DMS79 (cell line): ENCODE measurements at regions not wholly inside any gene's neighbourhood (a gene's known extent, or its start where the extent isn't known, plus 50 kb on each side); places are given as distances from the start of the nearest gene placed in this dataset.

ENCODE experiments used
- DNase-seq: peaks from one replicate; lab custom pipeline; 2025; lab: John Stamatoyannopoulos, UW

DNA sequence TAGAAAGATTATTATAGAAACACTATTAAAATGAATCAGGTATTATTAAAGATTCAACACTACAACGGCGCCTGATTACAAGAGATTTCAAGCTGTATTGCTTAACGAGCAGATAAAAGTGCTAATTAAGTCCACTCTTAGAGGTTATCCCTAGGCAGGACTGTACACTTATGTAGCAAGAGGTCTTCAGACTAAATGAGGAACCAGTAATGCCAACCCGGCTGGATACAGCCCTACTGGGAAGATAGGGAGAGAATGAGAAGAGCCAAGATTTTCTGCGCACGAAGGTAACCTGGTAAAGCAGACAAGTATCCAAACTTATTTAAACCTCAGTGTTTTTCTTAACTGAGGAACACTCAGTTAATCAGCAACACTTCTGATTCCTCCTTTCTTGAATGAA is 115.7 kb upstream of the HIVEP3 start:
- DNase-seq = no peak

DNA sequence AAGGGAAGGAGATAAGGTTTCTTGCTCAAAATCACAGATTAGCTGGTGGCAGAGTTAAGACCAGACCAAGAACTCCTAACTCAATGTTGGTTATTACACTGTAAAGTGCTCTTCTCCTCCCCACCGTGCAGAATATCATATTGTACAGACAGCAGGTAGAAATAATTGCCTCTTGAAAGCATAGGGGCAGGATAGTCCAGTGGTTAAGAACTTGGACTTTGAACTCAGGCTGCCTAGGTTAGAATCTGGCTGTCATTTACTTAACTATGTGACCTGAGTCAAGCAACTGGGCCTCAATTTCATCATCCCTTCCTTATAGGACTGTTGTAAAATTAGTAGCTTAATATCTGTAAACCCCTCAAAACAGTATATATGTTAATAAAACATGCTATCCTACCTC is 114.9 kb upstream of the HIVEP3 start:
- DNase-seq = no peak

DNA sequence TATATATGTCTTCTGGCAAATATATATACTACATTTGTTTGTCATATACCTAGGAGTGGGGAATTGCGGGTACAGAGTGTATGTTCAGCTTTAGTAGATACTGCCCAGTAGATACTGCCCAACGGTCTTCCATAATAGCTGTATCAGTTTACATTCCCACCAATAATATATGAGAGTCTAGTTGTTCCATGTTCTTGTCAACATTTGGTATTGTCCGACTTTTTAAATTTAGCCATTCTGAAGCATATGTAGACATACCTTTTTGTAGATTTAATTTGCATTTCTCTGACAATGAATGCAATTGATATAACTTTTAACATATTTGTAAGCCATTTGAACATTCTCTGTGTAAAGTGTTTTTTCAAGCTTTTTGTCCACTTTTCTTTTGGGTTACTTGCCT is 99.0 kb upstream of the HIVEP3 start:
- no peak for DNase-seq

DNA sequence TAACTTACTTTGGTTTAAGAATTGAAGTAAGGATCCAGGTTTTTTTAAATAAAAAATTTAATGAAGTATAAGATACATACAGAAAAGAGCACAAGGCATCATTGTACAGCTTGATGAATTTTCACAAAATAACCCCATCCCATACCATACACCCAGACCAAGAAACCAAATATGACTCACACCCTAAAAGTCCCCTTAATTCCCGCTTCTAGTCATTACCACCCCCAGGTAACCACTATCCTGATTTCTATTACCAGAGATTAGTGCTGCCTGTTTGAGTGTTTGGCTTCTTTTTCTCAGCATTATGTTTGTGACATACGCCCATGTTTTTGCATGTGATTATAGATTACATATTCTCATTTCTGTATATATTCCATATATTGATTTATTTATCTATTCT is 98.5 kb upstream of the HIVEP3 start:
- DNase-seq = no peak

DNA sequence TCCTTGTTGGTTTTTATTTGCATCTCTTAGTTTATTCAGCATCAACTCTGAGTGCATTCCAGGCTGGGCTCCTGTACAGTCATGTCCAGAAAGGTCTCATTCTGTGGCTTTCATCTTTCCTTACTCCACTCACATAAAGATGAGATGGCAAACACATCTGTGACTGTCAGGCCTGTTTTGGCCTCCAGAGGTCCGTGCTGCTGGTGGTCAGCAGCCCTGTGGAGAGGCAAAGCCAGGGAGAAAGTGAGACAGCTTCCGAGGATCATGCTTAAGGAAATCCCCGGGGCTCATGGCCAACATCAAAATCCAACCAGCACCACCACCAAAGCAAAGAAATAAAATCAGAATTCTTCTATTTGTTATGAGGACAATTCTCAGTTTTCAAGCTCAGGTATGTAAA is 96.1 kb upstream of the HIVEP3 start:
- no peak for DNase-seq

DNA sequence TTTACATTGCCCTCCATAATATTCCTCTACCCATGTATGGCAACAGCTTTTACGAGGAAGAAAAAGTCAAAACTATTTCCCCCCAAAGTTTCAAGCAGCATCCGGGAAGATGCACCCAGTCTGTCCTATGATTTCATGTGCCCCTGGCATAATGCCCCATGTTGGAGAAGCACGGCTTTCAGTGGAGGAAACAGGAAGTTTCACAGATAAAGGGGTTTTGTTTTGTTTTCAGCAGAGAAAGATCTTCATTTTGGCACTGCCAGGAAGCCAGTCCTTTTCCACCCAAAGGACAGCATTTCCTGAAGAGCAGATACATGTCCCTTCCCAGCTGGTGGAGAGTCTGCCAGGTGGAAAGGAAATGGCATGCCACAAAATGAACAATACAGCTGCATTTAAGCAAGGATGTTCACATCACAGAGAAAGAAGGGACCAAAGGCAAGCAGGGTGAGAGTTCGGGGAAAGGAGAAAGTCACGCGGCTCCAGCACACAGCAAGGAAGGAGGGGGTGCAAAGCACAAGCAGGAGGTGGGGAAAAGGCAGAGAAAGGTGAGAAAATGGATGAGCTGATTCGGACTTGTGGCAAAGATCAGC is 95.3 kb upstream of the HIVEP3 start:
- no peak for DNase-seq

DNA sequence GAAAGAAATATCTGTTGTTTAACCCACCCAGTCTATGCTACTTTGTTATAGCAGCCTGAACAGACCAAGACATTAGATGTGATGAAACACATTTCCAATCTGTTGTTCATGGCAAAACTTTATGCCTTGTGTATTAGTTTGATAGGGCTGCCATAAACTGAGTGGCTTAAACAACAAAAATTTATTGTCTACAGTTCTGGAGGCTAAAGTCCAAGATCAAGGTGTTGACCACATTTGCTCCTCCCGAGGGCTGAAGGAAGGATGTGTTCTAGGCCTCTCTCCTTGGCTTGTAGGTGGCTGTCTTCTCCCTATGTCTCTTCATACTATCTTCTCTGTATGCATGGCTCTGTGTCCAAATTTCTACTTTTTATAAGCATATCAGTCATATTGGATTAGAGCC is 94.1 kb upstream of the HIVEP3 start:
- DNase-seq = no peak

DNA sequence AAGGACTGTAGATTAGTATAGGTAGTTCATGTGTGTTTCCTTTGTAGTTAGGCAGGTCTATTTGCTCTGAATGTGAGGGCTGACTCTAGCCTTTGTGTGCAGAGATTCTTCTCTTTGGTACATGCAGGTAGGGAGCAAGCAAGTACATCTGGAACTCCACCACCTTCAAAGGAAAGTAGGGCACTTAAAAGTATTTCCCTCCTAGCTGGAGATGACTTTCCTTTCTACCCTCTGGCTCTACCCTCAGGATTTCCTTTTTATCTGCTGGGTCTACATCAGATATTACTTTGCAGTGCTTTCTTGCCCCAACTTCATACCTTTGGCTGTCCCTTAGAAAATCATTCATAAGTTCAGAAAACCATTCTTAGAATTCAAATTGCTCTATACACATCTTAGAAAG is 91.7 kb upstream of the HIVEP3 start:
- DNase-seq = no peak

DNA sequence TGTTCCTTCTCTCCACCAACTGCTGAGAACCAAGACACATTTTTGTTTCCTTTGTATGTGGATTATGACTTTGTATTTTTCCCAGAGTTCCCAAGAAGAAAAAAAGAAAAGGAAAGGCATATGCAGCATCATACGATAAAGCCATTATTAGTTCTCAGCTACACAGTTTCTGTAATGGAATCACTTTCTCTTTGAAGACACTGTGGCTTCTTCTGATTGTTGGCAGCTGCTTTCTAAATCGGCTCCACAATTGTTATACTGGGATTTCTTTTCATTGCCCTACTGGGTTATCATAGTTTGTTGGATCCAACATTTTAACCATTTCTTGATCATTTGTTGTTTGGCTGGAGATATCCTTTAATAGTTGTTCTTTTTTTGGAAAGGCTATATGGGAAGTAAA is 89.5 kb upstream of the HIVEP3 start:
- DNase-seq = no peak

DNA sequence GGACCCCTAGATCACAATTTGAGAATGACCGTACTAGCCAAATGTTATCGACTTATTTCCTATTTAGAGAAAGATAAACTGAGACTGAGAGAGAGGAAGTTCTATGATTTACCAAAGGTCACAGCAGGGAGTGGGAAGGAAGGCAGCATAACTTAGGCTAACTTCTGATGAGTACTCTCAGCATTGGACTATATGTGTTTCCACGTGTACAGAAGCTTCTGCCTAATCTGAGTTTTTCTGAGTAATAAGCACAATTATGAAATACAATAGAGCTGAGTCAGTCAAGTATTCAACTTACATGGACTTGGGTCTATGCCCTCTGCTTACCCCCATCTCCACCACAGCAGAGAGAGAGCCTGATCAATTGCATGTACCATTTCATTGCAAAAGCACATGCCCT is 88.1 kb upstream of the HIVEP3 start:
- DNase-seq = no peak

DNA sequence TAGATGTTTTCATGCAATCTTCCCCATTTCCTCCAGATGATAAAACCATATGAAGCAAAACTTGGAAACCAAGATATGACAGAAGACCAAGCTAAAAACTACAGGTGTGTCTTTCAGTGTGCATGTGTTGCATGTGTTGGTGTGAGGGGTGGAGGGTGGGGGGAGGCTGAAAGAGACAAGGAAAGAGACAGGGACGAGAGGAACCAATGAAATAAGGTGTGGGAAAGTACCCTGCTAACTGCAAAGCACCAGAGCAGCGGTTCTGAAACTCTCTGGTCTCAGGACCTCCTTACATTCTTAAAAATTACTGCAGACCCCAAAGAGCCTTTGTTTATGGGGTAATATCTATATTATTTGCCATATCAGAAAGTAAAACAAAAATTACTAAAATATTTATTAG is 87.4 kb upstream of the HIVEP3 start:
- no peak for DNase-seq

DNA sequence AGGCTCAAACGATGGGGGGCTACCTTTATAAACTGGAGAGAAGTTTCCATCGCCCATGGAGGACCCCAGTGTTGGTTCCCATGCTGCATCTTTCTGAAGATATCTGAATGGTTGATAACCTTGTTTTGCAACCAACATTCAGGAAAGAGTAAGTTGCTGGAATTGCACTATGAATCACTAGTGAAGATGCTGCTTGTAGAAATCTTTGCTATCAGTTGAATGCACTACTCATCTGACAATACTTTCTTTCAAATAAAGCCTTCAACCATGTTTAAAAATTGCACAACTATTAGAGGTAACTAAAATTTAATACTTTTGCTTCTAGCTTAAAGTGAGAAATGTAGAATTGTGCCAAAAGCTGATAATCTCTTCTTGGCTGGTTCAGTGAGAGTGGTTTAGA is 86.8 kb upstream of the HIVEP3 start:
- no peak for DNase-seq

DNA sequence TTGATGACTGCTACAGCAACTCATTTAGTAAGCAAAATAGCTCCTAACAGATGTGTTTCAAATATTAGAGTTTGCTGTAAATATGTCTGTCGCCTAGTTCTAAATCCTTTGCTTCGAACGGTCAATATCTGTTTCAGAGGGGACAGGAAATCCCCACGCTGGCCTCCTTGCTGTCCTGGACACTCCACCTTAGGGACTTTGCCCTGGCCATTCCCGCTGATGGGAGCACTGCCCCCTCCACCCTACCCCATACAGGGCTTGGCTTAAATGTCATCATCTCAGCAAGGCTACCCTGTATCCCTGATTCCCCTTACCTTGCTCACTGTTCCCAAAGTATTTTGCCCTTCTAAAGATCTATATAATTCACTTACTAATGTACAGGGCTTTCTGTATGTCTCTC is 86.1 kb upstream of the HIVEP3 start:
- no peak for DNase-seq

DNA sequence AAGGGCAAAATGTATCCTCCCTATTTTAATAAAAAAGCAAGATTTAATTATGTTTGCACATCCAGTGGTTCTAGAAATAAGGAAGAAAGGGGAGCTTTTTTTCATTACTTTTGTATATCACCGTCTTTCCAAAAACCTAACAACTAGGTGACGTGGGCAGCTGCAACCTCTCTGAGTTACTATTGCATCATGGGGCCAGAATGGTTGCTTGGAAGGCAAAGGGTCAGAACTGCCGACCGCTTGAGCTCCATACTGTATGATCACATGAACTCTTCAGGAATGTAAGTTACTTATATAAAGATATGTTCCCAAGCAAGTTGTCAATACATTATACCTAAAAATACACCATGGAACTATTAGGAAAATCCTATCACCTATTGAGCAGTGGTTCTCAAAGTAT is 85.6 kb upstream of the HIVEP3 start:
- DNase-seq = no peak

DNA sequence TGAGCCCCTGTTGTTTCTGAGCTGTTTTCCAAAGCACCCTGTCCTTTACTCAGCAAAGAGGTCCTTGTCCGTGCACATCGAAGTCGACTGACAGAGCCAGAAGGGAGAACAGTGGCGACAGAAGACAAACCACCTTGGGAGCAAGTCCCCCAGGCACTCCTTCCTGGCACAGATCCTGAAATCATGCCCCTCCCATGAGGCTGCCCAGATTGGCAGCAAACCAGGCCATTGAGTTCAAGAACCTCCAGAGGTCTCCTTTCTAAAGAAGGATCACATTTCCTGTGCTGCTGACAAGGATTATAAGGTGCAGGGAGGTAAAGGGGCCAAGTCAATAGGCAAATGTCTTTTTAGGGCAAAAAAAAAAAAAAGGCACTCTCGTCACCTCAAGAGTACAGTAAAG is 84.7 kb upstream of the HIVEP3 start:
- DNase-seq = peak; percentile 90

DNA sequence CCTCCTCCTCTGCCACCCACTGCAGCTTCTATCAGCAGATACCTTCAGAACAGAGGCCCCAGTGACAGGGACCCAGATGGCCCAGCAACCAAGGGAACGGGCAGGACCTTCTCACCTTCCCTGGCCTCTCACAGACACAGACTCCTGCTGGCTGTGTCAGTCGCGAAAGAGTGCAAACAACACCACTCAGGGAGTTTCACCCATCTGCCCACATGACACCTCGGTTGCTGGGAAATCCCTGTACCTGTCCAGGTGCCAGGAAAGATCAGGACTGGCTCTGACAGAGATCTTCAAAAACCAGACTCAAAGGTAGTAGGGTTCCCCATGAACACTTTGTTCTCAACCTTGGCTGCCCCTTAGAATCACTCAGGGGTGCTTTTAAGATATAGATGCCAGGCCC is 83.5 kb upstream of the HIVEP3 start:
- no peak for DNase-seq

DNA sequence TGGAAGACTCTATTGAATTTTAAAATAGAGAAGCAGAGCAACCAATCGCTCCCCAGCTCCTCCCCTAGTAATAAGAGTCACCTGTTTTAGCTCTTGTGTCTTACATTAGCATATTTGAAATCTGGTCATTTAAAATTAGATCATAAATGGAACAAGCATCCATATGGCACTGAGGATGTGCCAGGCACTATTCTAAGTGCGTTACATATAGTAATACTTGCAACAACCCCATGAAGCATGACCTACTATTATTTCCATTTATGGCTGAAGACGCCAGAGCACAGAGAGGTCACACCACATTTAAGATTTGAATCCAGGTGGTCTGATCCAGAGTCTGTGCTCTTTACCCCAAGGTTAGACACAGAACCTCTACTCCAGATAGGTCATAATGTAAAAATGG is 82.0 kb upstream of the HIVEP3 start:
- no peak for DNase-seq

DNA sequence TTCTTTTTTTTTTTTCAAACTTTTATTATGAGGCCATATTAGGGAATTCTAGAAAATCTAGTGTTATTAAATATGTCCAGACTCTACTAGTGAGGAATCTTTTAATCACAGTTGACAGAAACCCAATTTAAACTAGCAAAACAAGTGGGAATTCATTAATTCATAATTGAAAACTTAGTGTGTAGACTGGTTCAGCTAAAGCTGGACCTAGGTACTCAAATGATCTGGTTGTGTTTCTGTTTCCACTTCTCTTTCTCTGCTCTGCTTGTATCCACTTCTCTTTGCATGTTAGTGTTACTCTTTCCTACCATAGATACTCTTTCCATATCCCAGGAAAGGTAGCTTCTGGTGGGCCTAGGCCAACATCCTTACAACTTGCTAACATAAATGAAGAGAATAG is 81.2 kb upstream of the HIVEP3 start:
- no peak for DNase-seq

DNA sequence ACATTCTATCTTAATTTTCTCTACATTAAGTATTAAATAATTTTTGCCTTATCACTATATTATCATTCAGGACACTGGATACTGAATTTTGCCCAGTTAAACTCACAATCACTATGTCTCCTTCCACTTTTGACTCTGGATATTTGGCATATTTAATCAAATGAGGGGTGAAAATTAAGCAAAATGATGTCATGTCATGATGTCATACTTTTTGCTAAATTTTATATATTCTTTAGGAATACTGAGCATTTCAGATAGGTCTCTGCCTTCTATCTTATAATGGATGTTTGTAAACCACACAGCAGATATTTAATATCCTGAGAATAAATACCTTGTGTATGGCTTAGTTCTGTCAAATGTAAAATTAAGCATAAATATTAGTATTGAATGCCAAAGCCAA is 79.5 kb upstream of the HIVEP3 start:
- no peak for DNase-seq

DNA sequence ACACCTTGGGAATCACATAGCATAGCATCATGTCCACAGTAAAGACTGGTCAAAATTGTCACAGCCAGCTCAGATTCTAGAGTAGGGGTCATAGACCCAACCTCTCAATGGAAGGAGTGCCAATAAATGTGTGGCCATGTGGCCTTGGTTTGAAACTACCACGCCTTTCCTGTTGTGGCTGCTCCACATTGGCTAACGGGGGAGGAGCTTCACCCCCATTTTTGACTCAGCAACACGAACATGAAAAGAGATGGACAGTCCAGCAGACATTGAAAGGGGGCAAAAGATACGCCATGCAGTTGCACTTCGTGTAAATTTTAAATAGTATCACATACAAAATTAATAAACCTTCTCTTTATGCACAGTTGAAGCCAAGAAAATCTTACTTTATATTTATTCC is 78.4 kb upstream of the HIVEP3 start:
- DNase-seq = no peak

DNA sequence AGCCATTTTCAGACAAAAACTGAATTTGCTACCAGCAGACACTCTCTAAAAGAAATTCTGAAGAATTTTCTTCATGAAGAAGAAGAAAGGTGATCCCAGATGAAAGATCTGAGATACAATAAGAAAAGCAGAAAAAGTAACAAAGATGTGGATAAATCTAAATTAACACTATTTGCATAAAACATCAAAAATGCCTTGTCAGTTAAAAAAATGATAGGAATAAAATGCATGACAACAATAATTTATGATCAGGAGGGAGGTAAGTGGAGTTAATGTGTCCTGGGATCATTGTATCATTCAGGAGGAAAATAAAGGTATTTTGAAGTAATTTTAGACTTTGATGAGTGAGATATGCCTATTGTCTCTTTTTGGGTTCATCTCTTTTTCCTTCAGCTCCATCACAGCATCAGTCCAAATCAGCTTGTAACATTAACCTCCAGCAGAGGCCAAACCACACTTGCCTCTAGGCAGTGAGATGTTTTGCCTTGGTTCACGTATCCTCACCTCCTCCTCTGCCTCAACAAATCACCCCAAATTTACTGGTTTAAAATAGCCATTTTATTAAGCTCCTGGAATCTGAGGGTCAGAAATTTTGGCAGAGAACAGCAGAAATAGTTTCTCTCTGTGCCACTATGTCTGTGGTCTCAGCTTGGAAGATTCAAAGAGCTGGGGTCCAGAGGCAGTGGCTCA is 76.9 kb upstream of the HIVEP3 start:
- DNase-seq = no peak

DNA sequence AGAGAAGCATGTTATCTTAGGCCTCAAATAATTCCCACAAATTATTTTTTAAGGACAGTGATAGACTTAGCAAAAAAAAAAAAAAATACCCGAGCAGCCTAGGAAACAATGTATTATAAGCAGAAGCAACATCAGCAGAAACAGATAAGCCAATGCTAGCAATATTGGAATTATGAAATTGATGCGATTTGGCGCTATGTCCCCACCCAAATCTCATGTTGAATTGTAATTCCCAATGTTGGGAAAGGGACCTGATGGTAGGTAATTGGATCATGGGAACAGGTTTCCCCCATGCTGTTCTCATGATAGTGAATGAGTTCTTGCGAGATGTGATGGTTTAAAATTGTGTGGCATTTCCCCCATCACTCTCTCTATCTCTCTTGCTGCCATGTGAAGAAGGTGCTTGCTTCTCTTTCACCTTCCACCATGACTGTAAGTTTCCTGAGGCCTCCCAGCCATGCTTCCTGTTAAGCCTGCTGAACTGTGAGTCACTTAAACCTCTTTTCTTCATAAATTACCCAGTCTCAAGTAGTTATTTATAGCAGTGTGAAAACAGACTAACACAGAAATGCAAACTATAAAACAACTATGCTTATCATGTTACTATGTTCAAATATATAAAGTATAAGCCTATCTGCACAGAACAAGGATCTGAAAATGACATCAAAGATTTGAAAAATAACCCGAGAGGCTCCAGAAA is 75.6 kb upstream of the HIVEP3 start:
- no peak for DNase-seq

DNA sequence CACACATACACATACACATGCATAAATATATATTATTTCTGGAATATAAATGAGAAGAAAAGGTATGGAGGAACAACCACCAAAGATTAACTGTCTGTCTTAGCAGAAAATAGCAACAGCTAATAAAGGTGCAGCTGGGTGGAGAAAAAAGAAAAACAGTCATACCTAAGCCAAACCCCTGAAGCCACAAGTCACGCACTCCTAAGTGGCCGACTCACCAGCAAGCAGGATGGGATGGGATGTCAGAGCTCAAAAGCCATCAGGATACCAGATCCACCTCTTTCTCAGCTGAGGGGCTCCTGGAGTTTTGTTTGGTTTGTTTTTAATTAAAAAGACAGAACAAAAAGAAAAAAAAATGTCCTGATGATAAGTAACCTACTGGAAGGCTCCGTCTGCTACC is 64.7 kb upstream of the HIVEP3 start:
- DNase-seq = no peak

DNA sequence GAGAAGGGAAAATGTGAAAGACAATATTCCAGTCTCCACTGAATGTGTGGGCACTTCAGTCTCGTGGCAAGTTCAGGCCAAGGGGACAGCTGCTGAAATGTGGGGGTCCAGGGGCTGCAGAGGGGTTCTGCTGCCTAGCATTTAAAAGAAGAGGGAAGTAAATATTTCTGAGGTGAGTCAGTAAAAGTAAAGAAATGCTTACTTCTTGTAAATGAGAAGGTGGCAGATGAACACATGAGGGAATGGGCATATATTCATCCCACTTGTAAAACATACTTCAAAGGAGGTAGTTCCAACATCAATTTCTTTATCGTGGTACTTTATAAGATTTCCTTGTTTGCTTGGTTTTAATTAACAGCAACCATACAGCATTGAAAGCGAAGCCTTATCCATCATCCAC is 63.1 kb upstream of the HIVEP3 start:
- DNase-seq = no peak
